Liver (tissue), 8 donors: ENCODE measurements at regions not wholly inside any gene's neighbourhood (a gene's known extent, or its start where the extent isn't known, plus 50 kb on each side); places are given as distances from the start of the nearest gene placed in this dataset.

Experiments
- DNase-seq: peaks from one replicate; pipeline ENCODE4 v3.0.0-alpha.2; 2017; ENCODE audit warnings: low spot score
- H3K27ac ChIP-seq, 2 donors: one replicate each; pipeline ENCODE4 v1.7.0; 2013; ENCODE audit warnings: inconsistent platforms in 2 of 2, low read length in 2 of 2, control low read depth in 1 of 2, low read depth in 1 of 2, mild to moderate bottlenecking in 1 of 2
- H3K27me3 ChIP-seq, 4 donors: one replicate each; pipeline versions ENCODE4 v1.6.1 to v1.7.0; 2013; ENCODE audit warnings: low read length in 3 of 4, inconsistent platforms in 1 of 4, mild to moderate bottlenecking in 1 of 4, moderate library complexity in 1 of 4; ENCODE audit not compliant: control insufficient read depth in 4 of 4, insufficient read depth in 4 of 4
- H3K36me3 ChIP-seq, 4 donors: one replicate each; pipeline versions ENCODE4 v1.6.1 to v1.7.0; 2013; ENCODE audit warnings: low read length in 3 of 4, mild to moderate bottlenecking in 3 of 4, low read depth in 1 of 4, moderate library complexity in 1 of 4; ENCODE audit not compliant: control insufficient read depth in 4 of 4, insufficient read depth in 3 of 4
- H3K4me1 ChIP-seq, 4 donors: one replicate each; pipeline versions ENCODE4 v1.6.1 to v1.7.0; 2013; ENCODE audit warnings: low read length in 3 of 4, mild to moderate bottlenecking in 3 of 4, moderate library complexity in 1 of 4; ENCODE audit not compliant: control insufficient read depth in 4 of 4, insufficient read depth in 4 of 4
- H3K4me3 ChIP-seq, 3 donors: one replicate each; pipeline versions ENCODE4 v1.6.1 to v1.7.0; 2013; ENCODE audit warnings: low read length in 3 of 3, control low read depth in 1 of 3, low read depth in 1 of 3, mild to moderate bottlenecking in 1 of 3
- H3K9ac ChIP-seq, 2 donors: one replicate each; pipeline ENCODE4 v1.7.0; 2013; ENCODE audit warnings: low read length in 2 of 2, mild to moderate bottlenecking in 2 of 2, moderate library complexity in 2 of 2, control low read depth in 1 of 2, low read depth in 1 of 2
- H3K9me3 ChIP-seq, 4 donors: one replicate each; pipeline versions ENCODE4 v1.6.1 to v1.7.0; 2013; ENCODE audit warnings: low read length in 3 of 4; ENCODE audit not compliant: control insufficient read depth in 4 of 4
- EGR1 ChIP-seq, 2 donors: IDR thresholded peaks; 2 replicates each; pipeline ENCODE4 v1.6.1; 2016 to 2018; ENCODE audit warnings: antibody characterized with exemption in 2 of 2, low read depth in 2 of 2
- FOXA1 ChIP-seq: IDR thresholded peaks from 2 replicates; pipeline ENCODE4 v1.6.1; 2016; ENCODE audit warnings: antibody characterized with exemption
- FOXA2 ChIP-seq: IDR thresholded peaks from 2 replicates; pipeline ENCODE4 v1.6.1; 2016; ENCODE audit warnings: antibody characterized with exemption
- GABPA ChIP-seq, 2 donors: IDR thresholded peaks in 1 of 2; conservative IDR thresholded peaks in 1 of 2; 2 replicates each; pipeline ENCODE4 v1.6.1; 2016; ENCODE audit warnings: antibody characterized with exemption in 2 of 2, mild to moderate bottlenecking in 1 of 2, moderate library complexity in 1 of 2
- HNF4A ChIP-seq, 2 donors: conservative IDR thresholded peaks; 2 replicates each; pipeline ENCODE4 v1.6.1; 2016; ENCODE audit warnings: antibody characterized with exemption in 2 of 2, mild to moderate bottlenecking in 2 of 2
- HNF4G ChIP-seq: IDR thresholded peaks from 2 replicates; pipeline ENCODE4 v1.6.1; 2016; ENCODE audit warnings: antibody characterized with exemption
- JUND ChIP-seq, 2 donors: IDR thresholded peaks; 2 replicates each; pipeline ENCODE4 v1.6.1; 2016; ENCODE audit warnings: antibody characterized with exemption in 2 of 2
- NR2F2 ChIP-seq: IDR thresholded peaks from 2 replicates; pipeline ENCODE4 v1.6.1; 2016; ENCODE audit warnings: antibody characterized with exemption
- RAD21 ChIP-seq, 2 donors: IDR thresholded peaks; 2 replicates each; pipeline ENCODE4 v1.6.1; 2016; ENCODE audit warnings: antibody characterized with exemption in 2 of 2, mild to moderate bottlenecking in 2 of 2
- RXRA ChIP-seq, 2 donors: IDR thresholded peaks; 2 replicates each; pipeline ENCODE4 v1.6.1; 2017 to 2018; ENCODE audit warnings: antibody characterized with exemption in 2 of 2, mild to moderate bottlenecking in 1 of 2
- SP1 ChIP-seq: IDR thresholded peaks from 2 replicates; pipeline ENCODE4 v1.6.1; 2018; ENCODE audit warnings: antibody characterized with exemption, mild to moderate bottlenecking
- TAF1 ChIP-seq: conservative IDR thresholded peaks from 2 replicates; pipeline ENCODE4 v1.6.1; 2016; ENCODE audit warnings: antibody characterized with exemption, mild to moderate bottlenecking
- YY1 ChIP-seq: IDR thresholded peaks from 2 replicates; pipeline ENCODE4 v1.6.1; 2016; ENCODE audit warnings: antibody characterized with exemption, mild to moderate bottlenecking
- WGBS: extraction: QIAGEN DNeasy Blood & Tissue Kit; methylation state at CpG from one replicate; pipeline ENCODE4 v1.1.7; 2013; 5-methylcytosine and 5-hydroxymethylcytosine counted together
- TF ChIP-seq, protein P1 (sequence below): fragments of 150-350 bp; IDR thresholded peaks from 2 replicates; pipeline ENCODE4 v1.5.1; 2017; ENCODE audit warnings: improper control_type of control experiment, low read depth, low read length; ENCODE audit not compliant: missing input control
- TF ChIP-seq, protein P2 (sequence below): IDR thresholded peaks from 2 replicates; pipeline ENCODE4 v1.6.1; 2016; ENCODE audit warnings: antibody characterized with exemption, mild to moderate bottlenecking
- TF ChIP-seq, protein P3 (sequence below): IDR thresholded peaks from 2 replicates; pipeline ENCODE4 v1.6.1; 2016; ENCODE audit warnings: antibody characterized with exemption
- TF ChIP-seq, protein P4 (sequence below): IDR thresholded peaks from 2 replicates; pipeline ENCODE4 v1.6.1; 2016; ENCODE audit warnings: antibody characterized with exemption
- TF ChIP-seq, protein P5 (sequence below): IDR thresholded peaks from 2 replicates; pipeline ENCODE4 v1.6.1; 2016; ENCODE audit warnings: antibody characterized with exemption
- donor health status: healthy.
- donor health status: healthy.
- donor health status: healthy.
- donor health status: healthy.
- donor health status: healthy.

DNA sequence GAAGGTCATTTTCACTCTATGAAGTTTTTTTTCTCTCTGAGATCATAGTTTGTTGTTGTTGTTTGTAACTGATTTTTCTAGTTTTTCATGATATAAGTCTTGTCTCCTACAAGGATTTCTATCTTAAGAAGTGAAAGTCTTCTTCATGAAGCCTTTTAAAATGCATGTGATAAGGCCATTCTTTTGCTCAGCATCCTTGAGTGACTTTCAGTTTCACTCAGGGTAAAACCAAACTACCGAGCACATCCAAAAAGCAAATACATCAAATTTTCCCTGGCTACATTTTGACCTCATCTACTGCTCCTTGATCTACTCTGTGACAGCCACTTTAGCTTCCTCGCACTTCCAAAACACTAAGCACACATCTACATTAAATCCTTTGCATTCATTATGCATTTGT is 580.7 kb downstream of the KCTD8 start:
- H3K4me1 ChIP-seq = no peaks in the 10 kb centered on the region
- DNase-seq = no peak
- 68% methylated on average over 2 of the region's 2 CpGs for WGBS
- no peaks in the 10 kb centered on the region for H3K36me3 ChIP-seq
- H3K9ac ChIP-seq = no peak overlapping the region
- no peak overlapping the region for H3K4me3 ChIP-seq
- peaks cover 0 to 4% (median 0%) of the 10 kb centered on the region in 4 donors for H3K9me3 ChIP-seq
- no peak overlapping the region for H3K27ac ChIP-seq
- TF ChIP-seq RXRA (IDR thresholded peaks at IDR 0.05) = no peak
- TF ChIP-seq SP1 = no peak
- no peak for TF ChIP-seq EGR1 (IDR thresholded peaks at IDR 0.05; ENCODE audit: low read depth in 2 of 2)
- TF ChIP-seq RAD21 (IDR thresholded peaks at IDR 0.05) = no peak
- TF ChIP-seq, protein P1, sequence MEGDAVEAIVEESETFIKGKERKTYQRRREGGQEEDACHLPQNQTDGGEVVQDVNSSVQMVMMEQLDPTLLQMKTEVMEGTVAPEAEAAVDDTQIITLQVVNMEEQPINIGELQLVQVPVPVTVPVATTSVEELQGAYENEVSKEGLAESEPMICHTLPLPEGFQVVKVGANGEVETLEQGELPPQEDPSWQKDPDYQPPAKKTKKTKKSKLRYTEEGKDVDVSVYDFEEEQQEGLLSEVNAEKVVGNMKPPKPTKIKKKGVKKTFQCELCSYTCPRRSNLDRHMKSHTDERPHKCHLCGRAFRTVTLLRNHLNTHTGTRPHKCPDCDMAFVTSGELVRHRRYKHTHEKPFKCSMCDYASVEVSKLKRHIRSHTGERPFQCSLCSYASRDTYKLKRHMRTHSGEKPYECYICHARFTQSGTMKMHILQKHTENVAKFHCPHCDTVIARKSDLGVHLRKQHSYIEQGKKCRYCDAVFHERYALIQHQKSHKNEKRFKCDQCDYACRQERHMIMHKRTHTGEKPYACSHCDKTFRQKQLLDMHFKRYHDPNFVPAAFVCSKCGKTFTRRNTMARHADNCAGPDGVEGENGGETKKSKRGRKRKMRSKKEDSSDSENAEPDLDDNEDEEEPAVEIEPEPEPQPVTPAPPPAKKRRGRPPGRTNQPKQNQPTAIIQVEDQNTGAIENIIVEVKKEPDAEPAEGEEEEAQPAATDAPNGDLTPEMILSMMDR = no peak
- TF ChIP-seq TAF1 = no peak
- TF ChIP-seq, protein P2, sequence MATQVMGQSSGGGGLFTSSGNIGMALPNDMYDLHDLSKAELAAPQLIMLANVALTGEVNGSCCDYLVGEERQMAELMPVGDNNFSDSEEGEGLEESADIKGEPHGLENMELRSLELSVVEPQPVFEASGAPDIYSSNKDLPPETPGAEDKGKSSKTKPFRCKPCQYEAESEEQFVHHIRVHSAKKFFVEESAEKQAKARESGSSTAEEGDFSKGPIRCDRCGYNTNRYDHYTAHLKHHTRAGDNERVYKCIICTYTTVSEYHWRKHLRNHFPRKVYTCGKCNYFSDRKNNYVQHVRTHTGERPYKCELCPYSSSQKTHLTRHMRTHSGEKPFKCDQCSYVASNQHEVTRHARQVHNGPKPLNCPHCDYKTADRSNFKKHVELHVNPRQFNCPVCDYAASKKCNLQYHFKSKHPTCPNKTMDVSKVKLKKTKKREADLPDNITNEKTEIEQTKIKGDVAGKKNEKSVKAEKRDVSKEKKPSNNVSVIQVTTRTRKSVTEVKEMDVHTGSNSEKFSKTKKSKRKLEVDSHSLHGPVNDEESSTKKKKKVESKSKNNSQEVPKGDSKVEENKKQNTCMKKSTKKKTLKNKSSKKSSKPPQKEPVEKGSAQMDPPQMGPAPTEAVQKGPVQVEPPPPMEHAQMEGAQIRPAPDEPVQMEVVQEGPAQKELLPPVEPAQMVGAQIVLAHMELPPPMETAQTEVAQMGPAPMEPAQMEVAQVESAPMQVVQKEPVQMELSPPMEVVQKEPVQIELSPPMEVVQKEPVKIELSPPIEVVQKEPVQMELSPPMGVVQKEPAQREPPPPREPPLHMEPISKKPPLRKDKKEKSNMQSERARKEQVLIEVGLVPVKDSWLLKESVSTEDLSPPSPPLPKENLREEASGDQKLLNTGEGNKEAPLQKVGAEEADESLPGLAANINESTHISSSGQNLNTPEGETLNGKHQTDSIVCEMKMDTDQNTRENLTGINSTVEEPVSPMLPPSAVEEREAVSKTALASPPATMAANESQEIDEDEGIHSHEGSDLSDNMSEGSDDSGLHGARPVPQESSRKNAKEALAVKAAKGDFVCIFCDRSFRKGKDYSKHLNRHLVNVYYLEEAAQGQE = no peak
- TF ChIP-seq GABPA (IDR thresholded peaks at IDR 0.05 in 1 of 2, conservative IDR thresholded peaks at IDR 0.05 in 1 of 2) = no peak
- TF ChIP-seq, protein P3, sequence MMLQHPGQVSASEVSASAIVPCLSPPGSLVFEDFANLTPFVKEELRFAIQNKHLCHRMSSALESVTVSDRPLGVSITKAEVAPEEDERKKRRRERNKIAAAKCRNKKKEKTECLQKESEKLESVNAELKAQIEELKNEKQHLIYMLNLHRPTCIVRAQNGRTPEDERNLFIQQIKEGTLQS = no peak
- no peak for TF ChIP-seq FOXA2
- TF ChIP-seq, protein P4, sequence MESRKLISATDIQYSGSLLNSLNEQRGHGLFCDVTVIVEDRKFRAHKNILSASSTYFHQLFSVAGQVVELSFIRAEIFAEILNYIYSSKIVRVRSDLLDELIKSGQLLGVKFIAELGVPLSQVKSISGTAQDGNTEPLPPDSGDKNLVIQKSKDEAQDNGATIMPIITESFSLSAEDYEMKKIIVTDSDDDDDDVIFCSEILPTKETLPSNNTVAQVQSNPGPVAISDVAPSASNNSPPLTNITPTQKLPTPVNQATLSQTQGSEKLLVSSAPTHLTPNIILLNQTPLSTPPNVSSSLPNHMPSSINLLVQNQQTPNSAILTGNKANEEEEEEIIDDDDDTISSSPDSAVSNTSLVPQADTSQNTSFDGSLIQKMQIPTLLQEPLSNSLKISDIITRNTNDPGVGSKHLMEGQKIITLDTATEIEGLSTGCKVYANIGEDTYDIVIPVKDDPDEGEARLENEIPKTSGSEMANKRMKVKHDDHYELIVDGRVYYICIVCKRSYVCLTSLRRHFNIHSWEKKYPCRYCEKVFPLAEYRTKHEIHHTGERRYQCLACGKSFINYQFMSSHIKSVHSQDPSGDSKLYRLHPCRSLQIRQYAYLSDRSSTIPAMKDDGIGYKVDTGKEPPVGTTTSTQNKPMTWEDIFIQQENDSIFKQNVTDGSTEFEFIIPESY = no peak
- TF ChIP-seq JUND (IDR thresholded peaks at IDR 0.05) = no peak
- TF ChIP-seq HNF4A (conservative IDR thresholded peaks at IDR 0.05) = no peak
- TF ChIP-seq YY1 = no peak
- TF ChIP-seq FOXA1 = no peak
- TF ChIP-seq, protein P5, sequence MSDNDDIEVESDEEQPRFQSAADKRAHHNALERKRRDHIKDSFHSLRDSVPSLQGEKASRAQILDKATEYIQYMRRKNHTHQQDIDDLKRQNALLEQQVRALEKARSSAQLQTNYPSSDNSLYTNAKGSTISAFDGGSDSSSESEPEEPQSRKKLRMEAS = no peak
- no peak for TF ChIP-seq HNF4G
- TF ChIP-seq NR2F2 = no peak
- no peaks in the 10 kb centered on the region for H3K27me3 ChIP-seq
